Testis (tissue), 2 donors: ENCODE measurements at regions not wholly inside any gene's neighbourhood (a gene's known extent, or its start where the extent isn't known, plus 50 kb on each side); places are given as distances from the start of the nearest gene placed in this dataset.

Source experiments
- CTCF ChIP-seq, 3 experiments: fragments of 450-650 bp in 2 of 3; fragments of 200-600 bp in 1 of 3; sonication (generic) in 1 of 3; IDR thresholded peaks; one replicate each; pipeline ENCODE4 v1.5.1; 2016 to 2019; ENCODE audit warnings: antibody characterized with exemption in 3 of 3, mild to moderate bottlenecking in 2 of 3, moderate library complexity in 1 of 3
- POLR2A ChIP-seq: fragments of 450-650 bp; IDR thresholded peaks from one replicate; pipeline ENCODE4 v1.6.1; 2017; ENCODE audit warnings: antibody characterized with exemption, mild to moderate bottlenecking, moderate library complexity

- TF ChIP-seq POLR2A, result no peak
- no peak for TF ChIP-seq CTCF (IDR thresholded peaks at IDR 0.05)
These were observed 442.2 kb downstream of the DSEL start for GRCh38 chr18:67074309-67074708.
